GM12874 (cell line): ENCODE measurements at regions not wholly inside any gene's neighbourhood (a gene's known extent, or its start where the extent isn't known, plus 50 kb on each side); places are given as distances from the start of the nearest gene placed in this dataset.

ENCODE experiments used
- TF ChIP-seq, protein P1 (sequence below): IDR thresholded peaks from 2 replicates; pipeline ENCODE4 v1.5.1; 2011; ENCODE audit warnings: low read depth, mild to moderate bottlenecking, control low read depth, low read length, moderate library complexity; ENCODE audit not compliant: insufficient read depth

- TF ChIP-seq, protein P1, sequence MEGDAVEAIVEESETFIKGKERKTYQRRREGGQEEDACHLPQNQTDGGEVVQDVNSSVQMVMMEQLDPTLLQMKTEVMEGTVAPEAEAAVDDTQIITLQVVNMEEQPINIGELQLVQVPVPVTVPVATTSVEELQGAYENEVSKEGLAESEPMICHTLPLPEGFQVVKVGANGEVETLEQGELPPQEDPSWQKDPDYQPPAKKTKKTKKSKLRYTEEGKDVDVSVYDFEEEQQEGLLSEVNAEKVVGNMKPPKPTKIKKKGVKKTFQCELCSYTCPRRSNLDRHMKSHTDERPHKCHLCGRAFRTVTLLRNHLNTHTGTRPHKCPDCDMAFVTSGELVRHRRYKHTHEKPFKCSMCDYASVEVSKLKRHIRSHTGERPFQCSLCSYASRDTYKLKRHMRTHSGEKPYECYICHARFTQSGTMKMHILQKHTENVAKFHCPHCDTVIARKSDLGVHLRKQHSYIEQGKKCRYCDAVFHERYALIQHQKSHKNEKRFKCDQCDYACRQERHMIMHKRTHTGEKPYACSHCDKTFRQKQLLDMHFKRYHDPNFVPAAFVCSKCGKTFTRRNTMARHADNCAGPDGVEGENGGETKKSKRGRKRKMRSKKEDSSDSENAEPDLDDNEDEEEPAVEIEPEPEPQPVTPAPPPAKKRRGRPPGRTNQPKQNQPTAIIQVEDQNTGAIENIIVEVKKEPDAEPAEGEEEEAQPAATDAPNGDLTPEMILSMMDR: no peak
These were observed 1048.7 kb upstream of the NUDT12 start for GRCh38 chr5:104611135-104611767.

- TF ChIP-seq, protein P1: no peak
These were observed 1043.8 kb upstream of the NUDT12 start for GRCh38 chr5:104606258-104606829.

GRCh38 chr5:104599726-104600125 lies 1037.1 kb upstream of the NUDT12 start:
- TF ChIP-seq, protein P1: no peak

GRCh38 chr5:104598285-104598684 lies 1035.7 kb upstream of the NUDT12 start:
- TF ChIP-seq, protein P1: no peak

DNA sequence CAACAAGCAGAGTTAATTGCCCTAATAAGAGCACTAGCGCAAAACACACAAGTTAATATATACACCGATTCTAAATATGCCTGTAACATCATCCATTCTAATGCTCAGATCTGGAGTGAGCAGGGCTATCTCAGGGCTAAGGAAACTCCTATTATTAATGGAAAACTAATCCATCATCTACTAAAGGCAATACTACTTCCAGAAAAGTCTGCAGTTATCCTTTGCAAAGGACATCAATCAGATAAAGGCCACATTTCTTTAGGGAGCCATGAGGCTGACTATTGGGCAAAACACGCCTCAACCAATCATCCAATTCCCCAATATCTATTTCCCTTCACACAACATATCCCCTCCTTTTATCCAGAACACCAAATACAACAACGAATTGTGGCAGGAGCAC lies 1032.3 kb upstream of the NUDT12 start:
- TF ChIP-seq, protein P1: no peak

DNA sequence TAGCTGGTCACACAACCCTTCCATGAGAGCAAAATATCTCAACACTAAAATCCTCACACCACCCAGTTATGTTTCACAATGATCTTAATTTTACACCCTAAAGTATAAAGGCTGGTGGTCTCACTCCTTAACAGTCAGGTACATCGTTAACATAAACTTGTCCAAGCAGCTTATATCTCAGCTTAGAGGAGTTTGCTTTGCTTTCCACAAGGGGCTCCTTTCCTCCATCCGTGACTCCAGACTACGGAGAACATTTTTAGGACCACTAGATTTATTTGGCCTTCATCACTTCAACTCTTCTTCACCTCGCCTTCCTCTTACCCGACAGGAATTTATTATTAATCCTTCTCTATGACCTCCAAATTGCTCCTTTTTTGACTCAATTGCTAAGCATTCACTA lies 1014.1 kb upstream of the NUDT12 start:
- TF ChIP-seq, protein P1: no peak

GRCh38 chr5:104573949-104574709 lies 1011.5 kb upstream of the NUDT12 start:
- TF ChIP-seq, protein P1: no peak
